Stomach (tissue), 4 donors: ENCODE measurements at regions not wholly inside any gene's neighbourhood (a gene's known extent, or its start where the extent isn't known, plus 50 kb on each side); places are given as distances from the start of the nearest gene placed in this dataset.

Experiments
- CTCF ChIP-seq, 7 experiments: fragments of 450-650 bp in 4 of 7; fragments of 200-600 bp in 3 of 7; sonication (generic) in 3 of 7; IDR thresholded peaks; one replicate each; pipeline ENCODE4 v1.5.1; 2016 to 2019; ENCODE audit warnings: antibody characterized with exemption in 7 of 7, control low read depth in 2 of 7, mild to moderate bottlenecking in 1 of 7
- EP300 ChIP-seq: sonication (generic); formaldehyde crosslinking; IDR thresholded peaks from one replicate; pipeline ENCODE4 v1.6.1; 2017; ENCODE audit warnings: antibody characterized with exemption
- POLR2A ChIP-seq, 4 donors: fragments of 450-650 bp; IDR thresholded peaks; one replicate each; pipeline ENCODE4 v1.6.1; 2016; ENCODE audit warnings: antibody characterized with exemption in 4 of 4, control low read depth in 2 of 4, mild to moderate bottlenecking in 1 of 4, moderate library complexity in 1 of 4
- POLR2AphosphoS5 ChIP-seq, 3 donors: sonication (generic); formaldehyde crosslinking; IDR thresholded peaks; one replicate each; pipeline ENCODE4 v1.6.1; 2016; ENCODE audit warnings: antibody characterized with exemption in 3 of 3

GRCh38 chr14:34030864-34031263 lies 80.0 kb upstream of the EGLN3 start:
- no peak for TF ChIP-seq CTCF (IDR thresholded peaks at IDR 0.05)
- TF ChIP-seq POLR2A (IDR thresholded peaks at IDR 0.05) = no peak
- TF ChIP-seq EP300 = no peak
- peak in 2 of 3 donors; percentile 55 to 57 for TF ChIP-seq POLR2AphosphoS5 (IDR thresholded peaks at IDR 0.05)
